HepG2 (cell line): ENCODE measurements at regions not wholly inside any gene's neighbourhood (a gene's known extent, or its start where the extent isn't known, plus 50 kb on each side); places are given as distances from the start of the nearest gene placed in this dataset.

ENCODE experiments used
- DMAP1 ChIP-seq: IDR thresholded peaks from 2 replicates; pipeline ENCODE4 v1.6.1; 2016
- EHMT2 ChIP-seq: fragments of 200-600 bp; sonication (generic); IDR thresholded peaks from 2 replicates; pipeline ENCODE4 v1.7.0; 2017; ENCODE audit warnings: antibody characterized with exemption, low read depth, low read length, borderline replicate concordance
- MLLT10 ChIP-seq: sonication (generic); formaldehyde crosslinking; IDR thresholded peaks from 2 replicates; pipeline ENCODE4 v1.4.0; 2020; ENCODE audit warnings: missing genetic modification reagents
- POLR2A ChIP-seq, 2 experiments: IDR thresholded peaks; 2 replicates each; pipeline ENCODE4 v1.6.1; 2011; ENCODE audit warnings: low read depth in 2 of 2, low read length in 2 of 2, mild to moderate bottlenecking in 1 of 2, moderate library complexity in 1 of 2; ENCODE audit not compliant: insufficient read depth in 1 of 2
- TAF1 ChIP-seq: sonication (generic); formaldehyde crosslinking; IDR thresholded peaks from 2 replicates; pipeline ENCODE4 v1.4.0; 2020; ENCODE audit warnings: missing genetic modification reagents

DNA sequence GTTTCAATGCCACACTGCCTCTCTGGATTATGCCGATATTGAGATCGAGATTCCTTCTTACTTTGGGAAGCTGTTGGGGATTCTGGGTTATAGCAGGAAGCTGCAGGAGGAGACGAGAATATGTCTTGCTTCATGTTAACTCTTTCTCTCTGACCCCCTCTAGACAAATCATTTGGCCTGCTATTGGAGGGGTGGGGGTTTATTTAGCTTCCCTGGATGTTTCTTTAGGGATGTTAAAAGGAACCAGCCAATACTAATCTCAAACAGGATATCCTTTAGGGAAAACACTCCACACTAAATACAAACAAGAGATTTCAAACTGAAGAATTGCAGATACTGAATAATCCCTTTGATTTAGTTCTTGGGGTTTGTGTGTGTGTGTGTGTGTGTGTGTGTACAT, 102.6 kb downstream of the TMEM100 start:
- no peak for TF ChIP-seq DMAP1 (CRISPR knock-in tag)
- TF ChIP-seq POLR2A (IDR thresholded peaks at IDR 0.05; ENCODE audit: insufficient read depth in 1 of 2, low read depth in 2 of 2, low read length in 2 of 2): no peak
- TF ChIP-seq EHMT2: no peak
- no peak for TF ChIP-seq MLLT10 (CRISPR knock-in tag)
- no peak for TF ChIP-seq TAF1 (CRISPR knock-in tag)
